Lung (tissue), 11 donors: ENCODE measurements at regions not wholly inside any gene's neighbourhood (a gene's known extent, or its start where the extent isn't known, plus 50 kb on each side); places are given as distances from the start of the nearest gene placed in this dataset.

ENCODE experiments used
- ATAC-seq: fragments of 200-7000 bp; cut with Tn5 transposase; one replicate; pipeline ENCODE4 v1.9.1; 2020; ENCODE audit warnings: moderate number of reproducible peaks; ENCODE audit not compliant: insufficient read depth, low FRiP score
- DNase-seq, 3 donors: peaks; one replicate each; pipeline ENCODE4 v3.0.0-alpha.2; 2013 to 2017
- H3K27ac ChIP-seq, 2 donors: one replicate each; pipeline ENCODE4 v1.5.1; 2013; ENCODE audit warnings: mild to moderate bottlenecking in 2 of 2, moderate library complexity in 2 of 2, control low read depth in 1 of 2, inconsistent platforms in 1 of 2, low read depth in 1 of 2, low read length in 1 of 2
- H3K27me3 ChIP-seq, 3 donors: one replicate each; pipeline ENCODE4 v1.5.1; 2013; ENCODE audit warnings: low read length in 2 of 3; ENCODE audit not compliant: control insufficient read depth in 3 of 3, insufficient read depth in 3 of 3
- H3K36me3 ChIP-seq, 4 donors: one replicate each; pipeline ENCODE4 v1.5.1; 2013; ENCODE audit warnings: low read length in 4 of 4, mild to moderate bottlenecking in 1 of 4, moderate library complexity in 1 of 4; ENCODE audit not compliant: control insufficient read depth in 4 of 4, insufficient read depth in 4 of 4
- H3K4me1 ChIP-seq, 5 donors: one replicate each; pipeline ENCODE4 v1.5.1; 2013; ENCODE audit warnings: low read length in 5 of 5, mild to moderate bottlenecking in 2 of 5, moderate library complexity in 1 of 5; ENCODE audit not compliant: control insufficient read depth in 5 of 5, insufficient read depth in 5 of 5
- H3K4me3 ChIP-seq: one replicate; pipeline ENCODE4 v1.5.1; 2013; ENCODE audit warnings: mild to moderate bottlenecking, control low read depth, moderate library complexity
- H3K9ac ChIP-seq, 2 donors: one replicate each; pipeline ENCODE4 v1.5.1; 2013; ENCODE audit warnings: low read length in 2 of 2, control low read depth in 1 of 2; ENCODE audit not compliant: insufficient read depth in 1 of 2
- H3K9me3 ChIP-seq, 4 donors: one replicate each; pipeline ENCODE4 v1.5.1; 2013; ENCODE audit warnings: low read length in 3 of 4, mild to moderate bottlenecking in 1 of 4, moderate library complexity in 1 of 4; ENCODE audit not compliant: control insufficient read depth in 4 of 4, insufficient read depth in 3 of 4
- WGBS, 2 donors: extraction: QIAGEN DNeasy Blood & Tissue Kit; methylation state at CpG; one replicate each; pipeline ENCODE4 v1.1.7; 2013; 5-methylcytosine and 5-hydroxymethylcytosine counted together
- TF ChIP-seq, protein P1 (sequence below): IDR thresholded peaks from 2 replicates; pipeline ENCODE4 v1.5.1; 2012; ENCODE audit warnings: mild to moderate bottlenecking; ENCODE audit errors: control extremely low read depth, extremely low read depth
- donor health status: control.
- donor health status: control.
- donor health status: Bipolar disorder and iron deficiency.
- donor health status: healthy.
- donor health status: DM: yes; HTN: yes; CAD: no.

DNA sequence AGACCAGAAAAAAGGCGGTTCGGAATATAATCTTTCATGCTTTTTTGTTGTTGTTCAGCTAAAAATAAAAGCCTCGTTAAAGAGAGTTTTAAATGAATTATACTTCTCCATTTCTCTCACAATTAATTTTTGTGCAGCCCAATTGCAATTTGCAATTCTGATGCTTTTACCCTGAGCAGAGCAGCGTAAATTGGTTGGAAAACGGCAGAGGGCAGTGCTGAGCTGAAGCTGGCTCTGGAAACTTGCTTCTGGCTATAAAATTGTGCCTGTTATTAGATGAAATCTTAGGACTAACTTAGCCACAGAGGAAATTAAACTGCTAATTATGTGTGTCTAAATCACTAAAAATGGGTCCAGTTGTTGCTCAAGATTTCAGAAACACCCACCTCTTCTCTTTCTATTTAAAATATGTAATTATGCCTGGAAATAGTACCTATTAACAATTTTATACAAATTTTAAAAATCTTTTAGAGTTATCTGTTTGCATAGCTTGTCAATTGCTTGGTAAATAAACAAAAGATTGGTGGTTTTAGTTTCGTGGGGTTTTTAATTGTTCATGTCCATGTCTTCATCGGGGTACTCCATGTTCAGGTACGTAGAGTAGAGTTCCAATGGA, 441.8 kb upstream of the TLE4 start:
- Histone ChIP-seq H3K9me3 (peaks cover 0 to 2% (median 0%) of the 10 kb centered on the region in 4 donors), H3K4me1 (peaks cover 0 to 18% (median 0%) of the 10 kb centered on the region in 5 donors), H3K9ac (no peak overlapping the region), H3K27ac (no peak overlapping the region), H3K36me3 (no peaks in the 10 kb centered on the region), H3K4me3 (no peak overlapping the region), H3K27me3 (peaks cover 0 to 5% (median 0%) of the 10 kb centered on the region in 3 donors)
- WGBS, 2 donors = 43 to 56% methylated on average over 8 of the region's 8 CpGs
- ATAC-seq (no peak), DNase-seq (peak; percentile 75 to 85 (median 78))
- TF ChIP-seq, protein P1, sequence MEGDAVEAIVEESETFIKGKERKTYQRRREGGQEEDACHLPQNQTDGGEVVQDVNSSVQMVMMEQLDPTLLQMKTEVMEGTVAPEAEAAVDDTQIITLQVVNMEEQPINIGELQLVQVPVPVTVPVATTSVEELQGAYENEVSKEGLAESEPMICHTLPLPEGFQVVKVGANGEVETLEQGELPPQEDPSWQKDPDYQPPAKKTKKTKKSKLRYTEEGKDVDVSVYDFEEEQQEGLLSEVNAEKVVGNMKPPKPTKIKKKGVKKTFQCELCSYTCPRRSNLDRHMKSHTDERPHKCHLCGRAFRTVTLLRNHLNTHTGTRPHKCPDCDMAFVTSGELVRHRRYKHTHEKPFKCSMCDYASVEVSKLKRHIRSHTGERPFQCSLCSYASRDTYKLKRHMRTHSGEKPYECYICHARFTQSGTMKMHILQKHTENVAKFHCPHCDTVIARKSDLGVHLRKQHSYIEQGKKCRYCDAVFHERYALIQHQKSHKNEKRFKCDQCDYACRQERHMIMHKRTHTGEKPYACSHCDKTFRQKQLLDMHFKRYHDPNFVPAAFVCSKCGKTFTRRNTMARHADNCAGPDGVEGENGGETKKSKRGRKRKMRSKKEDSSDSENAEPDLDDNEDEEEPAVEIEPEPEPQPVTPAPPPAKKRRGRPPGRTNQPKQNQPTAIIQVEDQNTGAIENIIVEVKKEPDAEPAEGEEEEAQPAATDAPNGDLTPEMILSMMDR = peak; percentile 59

DNA sequence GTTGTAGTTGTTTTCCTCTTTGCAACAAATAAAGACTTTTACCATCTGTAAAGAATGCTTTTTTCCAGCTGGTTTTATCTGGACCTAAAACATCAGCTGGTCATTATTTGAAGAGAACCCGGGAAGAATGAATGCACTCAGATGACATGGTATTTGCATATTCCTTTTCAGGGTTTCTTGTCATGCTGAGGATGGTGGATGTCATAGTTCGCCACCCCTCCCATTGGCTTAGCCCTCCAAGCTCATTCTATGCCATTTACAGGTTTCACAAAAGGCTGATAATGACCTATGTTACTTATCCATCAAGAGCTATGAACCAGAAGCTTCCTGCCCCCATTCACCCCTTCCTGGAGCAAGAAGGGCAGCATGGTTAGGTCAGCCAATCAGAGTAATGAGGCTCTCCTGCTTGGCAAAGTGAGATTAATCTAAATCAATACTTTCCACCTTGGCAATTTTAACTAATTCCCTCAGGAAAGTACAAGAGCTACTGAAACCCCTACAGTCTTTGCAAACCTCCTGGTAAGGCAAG, 440.5 kb upstream of the TLE4 start:
- Histone ChIP-seq H3K36me3 (no peaks in the 10 kb centered on the region), H3K9me3 (peaks cover 0 to 2% (median 0%) of the 10 kb centered on the region in 4 donors), H3K4me1 (peaks cover 0 to 18% (median 0%) of the 10 kb centered on the region in 5 donors), H3K27ac (no peak overlapping the region), H3K27me3 (peaks cover 0 to 5% (median 0%) of the 10 kb centered on the region in 3 donors), H3K4me3 (no peak overlapping the region), H3K9ac (no peak overlapping the region)
- TF ChIP-seq, protein P1 = no peak
- 82 to 96% methylated on average over 2 of the region's 2 CpGs for WGBS, 2 donors
- DNase-seq (no peak), ATAC-seq (no peak)

DNA sequence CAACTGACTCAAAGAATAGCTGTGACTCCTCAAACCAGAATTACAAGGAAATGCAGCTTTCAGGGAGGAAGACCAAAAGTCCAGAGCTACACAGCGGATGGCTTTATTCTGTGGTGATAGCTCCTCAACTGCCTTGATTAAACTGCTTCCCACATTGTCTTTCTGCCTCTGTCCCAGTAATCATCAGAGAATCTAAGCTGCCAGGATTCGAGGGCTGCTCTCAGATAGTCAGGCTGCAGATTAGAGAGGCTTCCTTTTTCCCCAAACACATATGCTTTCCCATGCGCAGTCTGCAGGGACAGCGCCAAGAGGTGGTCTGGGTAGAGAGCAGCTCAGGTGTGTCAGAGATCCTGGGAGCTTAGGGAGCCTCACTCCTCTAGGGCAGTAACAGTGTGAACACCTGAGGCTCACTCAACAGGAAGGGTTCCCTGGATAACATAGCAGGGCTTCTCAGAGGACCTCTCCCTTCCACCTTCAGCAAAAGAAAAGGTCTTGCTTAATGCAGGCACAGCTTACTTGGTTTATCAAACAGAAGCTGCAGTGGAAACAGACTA, 439.9 kb upstream of the TLE4 start:
- Histone ChIP-seq H3K27me3 (peaks cover 0 to 5% (median 0%) of the 10 kb centered on the region in 3 donors), H3K36me3 (no peaks in the 10 kb centered on the region), H3K27ac (no peak overlapping the region), H3K4me1 (peaks cover 0 to 18% (median 0%) of the 10 kb centered on the region in 5 donors), H3K9me3 (peaks cover 0 to 2% (median 0%) of the 10 kb centered on the region in 4 donors), H3K4me3 (no peak overlapping the region), H3K9ac (no peak overlapping the region)
- WGBS, 2 donors = 88 to 89% methylated on average over 4 of the region's 4 CpGs
- no peak for ATAC-seq
- TF ChIP-seq, protein P1 = no peak
- no peak for DNase-seq
